ENCODE measurements at regions not wholly inside any gene's neighbourhood (a gene's known extent, or its start where the extent isn't known, plus 50 kb on each side); places are given as distances from the start of the nearest gene placed in this dataset.

DNA sequence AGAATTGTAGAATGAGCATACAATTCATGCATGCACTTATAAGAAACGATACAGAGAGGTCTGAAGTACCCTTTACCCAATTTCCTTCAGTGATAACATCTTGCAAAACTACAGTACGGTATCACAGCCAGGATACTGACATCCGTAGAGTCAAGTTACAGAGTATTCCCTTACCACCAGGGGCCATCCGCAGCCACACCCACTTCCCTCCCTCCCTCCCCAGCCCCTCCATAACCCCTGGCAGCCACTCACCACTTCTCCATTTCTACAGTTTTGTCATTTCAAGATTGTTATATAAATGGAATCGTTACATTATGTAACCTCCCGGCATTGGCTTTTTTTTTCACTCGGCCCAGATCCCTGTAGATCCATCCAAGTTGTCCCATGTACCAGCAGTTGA is 113.6 kb upstream of the RET start (continued):
- no peak for TF ChIP-seq ZNF677 (tag by site-specific recombination; IDR thresholded peaks at IDR 0.05)
- no peak for TF ChIP-seq ZNF670 (tag by site-specific recombination; IDR thresholded peaks at IDR 0.05; ENCODE audit: low read depth)
- TF ChIP-seq ZNF121 (tag by site-specific recombination; IDR thresholded peaks at IDR 0.05), result no peak
- TF ChIP-seq GLIS2 (tag by site-specific recombination; IDR thresholded peaks at IDR 0.05), result no peak
- no peak for TF ChIP-seq ZEB2 (tag by site-specific recombination; IDR thresholded peaks at IDR 0.05)
- TF ChIP-seq, protein P1, sequence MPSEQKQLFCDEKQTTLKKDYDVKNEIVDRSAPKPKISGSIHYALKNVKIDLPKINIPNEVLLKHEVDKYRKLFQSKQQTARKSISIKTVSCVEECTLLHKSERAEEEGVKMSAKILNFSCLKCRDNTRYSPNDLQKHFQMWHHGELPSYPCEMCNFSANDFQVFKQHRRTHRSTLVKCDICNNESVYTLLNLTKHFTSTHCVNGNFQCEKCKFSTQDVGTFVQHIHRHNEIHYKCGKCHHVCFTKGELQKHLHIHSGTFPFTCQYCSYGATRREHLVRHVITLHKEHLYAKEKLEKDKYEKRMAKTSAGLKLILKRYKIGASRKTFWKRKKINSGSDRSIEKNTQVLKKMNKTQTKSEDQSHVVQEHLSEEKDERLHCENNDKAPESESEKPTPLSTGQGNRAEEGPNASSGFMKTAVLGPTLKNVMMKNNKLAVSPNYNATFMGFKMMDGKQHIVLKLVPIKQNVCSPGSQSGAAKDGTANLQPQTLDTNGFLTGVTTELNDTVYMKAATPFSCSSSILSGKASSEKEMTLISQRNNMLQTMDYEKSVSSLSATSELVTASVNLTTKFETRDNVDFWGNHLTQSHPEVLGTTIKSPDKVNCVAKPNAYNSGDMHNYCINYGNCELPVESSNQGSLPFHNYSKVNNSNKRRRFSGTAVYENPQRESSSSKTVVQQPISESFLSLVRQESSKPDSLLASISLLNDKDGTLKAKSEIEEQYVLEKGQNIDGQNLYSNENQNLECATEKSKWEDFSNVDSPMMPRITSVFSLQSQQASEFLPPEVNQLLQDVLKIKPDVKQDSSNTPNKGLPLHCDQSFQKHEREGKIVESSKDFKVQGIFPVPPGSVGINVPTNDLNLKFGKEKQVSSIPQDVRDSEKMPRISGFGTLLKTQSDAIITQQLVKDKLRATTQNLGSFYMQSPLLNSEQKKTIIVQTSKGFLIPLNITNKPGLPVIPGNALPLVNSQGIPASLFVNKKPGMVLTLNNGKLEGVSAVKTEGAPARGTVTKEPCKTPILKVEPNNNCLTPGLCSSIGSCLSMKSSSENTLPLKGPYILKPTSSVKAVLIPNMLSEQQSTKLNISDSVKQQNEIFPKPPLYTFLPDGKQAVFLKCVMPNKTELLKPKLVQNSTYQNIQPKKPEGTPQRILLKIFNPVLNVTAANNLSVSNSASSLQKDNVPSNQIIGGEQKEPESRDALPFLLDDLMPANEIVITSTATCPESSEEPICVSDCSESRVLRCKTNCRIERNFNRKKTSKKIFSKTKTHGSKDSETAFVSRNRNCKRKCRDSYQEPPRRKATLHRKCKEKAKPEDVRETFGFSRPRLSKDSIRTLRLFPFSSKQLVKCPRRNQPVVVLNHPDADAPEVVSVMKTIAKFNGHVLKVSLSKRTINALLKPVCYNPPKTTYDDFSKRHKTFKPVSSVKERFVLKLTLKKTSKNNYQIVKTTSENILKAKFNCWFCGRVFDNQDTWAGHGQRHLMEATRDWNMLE (tag by site-specific recombination; conservative IDR thresholded peaks at IDR 0.05; ENCODE audit: low read depth), result no peak
- TF ChIP-seq KLF8 (tag by site-specific recombination; IDR thresholded peaks at IDR 0.05), result no peak

DNA sequence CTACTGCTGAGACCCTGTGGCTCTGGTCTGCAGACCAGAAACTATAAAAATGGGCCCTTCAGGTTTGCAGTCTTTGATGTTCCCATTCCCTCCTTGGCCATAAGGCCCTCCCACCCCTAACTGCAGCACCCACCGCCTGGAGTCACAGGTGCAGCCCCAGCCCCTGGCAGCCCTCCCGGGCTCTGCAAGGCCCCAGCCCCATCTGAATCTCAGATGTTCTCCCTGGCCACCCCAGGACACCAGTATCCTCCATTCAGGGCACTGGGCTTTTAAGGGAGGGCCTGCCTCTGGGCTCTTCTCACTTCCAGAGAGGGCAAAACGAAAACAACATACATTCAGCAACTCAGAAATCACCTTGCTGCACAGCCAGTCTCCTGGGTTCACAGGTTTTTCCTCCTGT is 107.7 kb upstream of the RET start:
- ChIA-PET POLR2A (no interaction called here), CTCF (no interaction called here)
- Histone ChIP-seq H3K4me1 (ENCODE audit: control insufficient read depth, insufficient read depth, low read length) (no peaks in the 10 kb centered on the region), H3K9me3 (ENCODE audit: control insufficient read depth, insufficient read depth, low read depth, low read length) (no peaks in the 10 kb centered on the region), H3K27ac (ENCODE audit: extremely low read depth, low read depth, low read length) (no peak overlapping the region), H3K36me3 (ENCODE audit: control insufficient read depth in 2 of 2, insufficient read depth in 1 of 2, low read length in 2 of 2) (no peaks in the 10 kb centered on the region), H3K4me3 (ENCODE audit: low read depth, low read length) (no peak overlapping the region)
- TF ChIP-seq ZNF654 (tag by site-specific recombination; IDR thresholded peaks at IDR 0.05; ENCODE audit: low read depth) (no peak), ZNF121 (tag by site-specific recombination; IDR thresholded peaks at IDR 0.05) (no peak), ZNF423 (tag by site-specific recombination; IDR thresholded peaks at IDR 0.05) (no peak), ZNF138 (tag by site-specific recombination; IDR thresholded peaks at IDR 0.05; ENCODE audit: borderline replicate concordance) (no peak), OVOL3 (tag by site-specific recombination; IDR thresholded peaks at IDR 0.05) (no peak), GLI2 (tag by site-specific recombination; IDR thresholded peaks at IDR 0.05; ENCODE audit: borderline replicate concordance, low read depth) (no peak), ZNF558 (tag by site-specific recombination; IDR thresholded peaks at IDR 0.05) (no peak), ZNF214 (tag by site-specific recombination; IDR thresholded peaks at IDR 0.05; ENCODE audit: borderline replicate concordance) (no peak), ZNF664 (tag by site-specific recombination; IDR thresholded peaks at IDR 0.05) (no peak)
- TF ChIP-seq, protein P2, sequence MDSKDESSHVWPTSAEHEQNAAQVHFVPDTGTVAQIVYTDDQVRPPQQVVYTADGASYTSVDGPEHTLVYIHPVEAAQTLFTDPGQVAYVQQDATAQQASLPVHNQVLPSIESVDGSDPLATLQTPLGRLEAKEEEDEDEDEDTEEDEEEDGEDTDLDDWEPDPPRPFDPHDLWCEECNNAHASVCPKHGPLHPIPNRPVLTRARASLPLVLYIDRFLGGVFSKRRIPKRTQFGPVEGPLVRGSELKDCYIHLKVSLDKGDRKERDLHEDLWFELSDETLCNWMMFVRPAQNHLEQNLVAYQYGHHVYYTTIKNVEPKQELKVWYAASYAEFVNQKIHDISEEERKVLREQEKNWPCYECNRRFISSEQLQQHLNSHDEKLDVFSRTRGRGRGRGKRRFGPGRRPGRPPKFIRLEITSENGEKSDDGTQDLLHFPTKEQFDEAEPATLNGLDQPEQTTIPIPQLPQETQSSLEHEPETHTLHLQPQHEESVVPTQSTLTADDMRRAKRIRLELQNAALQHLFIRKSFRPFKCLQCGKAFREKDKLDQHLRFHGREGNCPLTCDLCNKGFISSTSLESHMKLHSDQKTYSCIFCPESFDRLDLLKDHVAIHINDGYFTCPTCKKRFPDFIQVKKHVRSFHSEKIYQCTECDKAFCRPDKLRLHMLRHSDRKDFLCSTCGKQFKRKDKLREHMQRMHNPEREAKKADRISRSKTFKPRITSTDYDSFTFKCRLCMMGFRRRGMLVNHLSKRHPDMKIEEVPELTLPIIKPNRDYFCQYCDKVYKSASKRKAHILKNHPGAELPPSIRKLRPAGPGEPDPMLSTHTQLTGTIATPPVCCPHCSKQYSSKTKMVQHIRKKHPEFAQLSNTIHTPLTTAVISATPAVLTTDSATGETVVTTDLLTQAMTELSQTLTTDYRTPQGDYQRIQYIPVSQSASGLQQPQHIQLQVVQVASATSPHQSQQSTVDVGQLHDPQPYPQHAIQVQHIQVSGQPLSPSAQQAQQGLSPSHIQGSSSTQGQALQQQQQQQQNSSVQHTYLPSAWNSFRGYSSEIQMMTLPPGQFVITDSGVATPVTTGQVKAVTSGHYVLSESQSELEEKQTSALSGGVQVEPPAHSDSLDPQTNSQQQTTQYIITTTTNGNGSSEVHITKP (tag by site-specific recombination; IDR thresholded peaks at IDR 0.05), result no peak
- TF ChIP-seq, protein P3, sequence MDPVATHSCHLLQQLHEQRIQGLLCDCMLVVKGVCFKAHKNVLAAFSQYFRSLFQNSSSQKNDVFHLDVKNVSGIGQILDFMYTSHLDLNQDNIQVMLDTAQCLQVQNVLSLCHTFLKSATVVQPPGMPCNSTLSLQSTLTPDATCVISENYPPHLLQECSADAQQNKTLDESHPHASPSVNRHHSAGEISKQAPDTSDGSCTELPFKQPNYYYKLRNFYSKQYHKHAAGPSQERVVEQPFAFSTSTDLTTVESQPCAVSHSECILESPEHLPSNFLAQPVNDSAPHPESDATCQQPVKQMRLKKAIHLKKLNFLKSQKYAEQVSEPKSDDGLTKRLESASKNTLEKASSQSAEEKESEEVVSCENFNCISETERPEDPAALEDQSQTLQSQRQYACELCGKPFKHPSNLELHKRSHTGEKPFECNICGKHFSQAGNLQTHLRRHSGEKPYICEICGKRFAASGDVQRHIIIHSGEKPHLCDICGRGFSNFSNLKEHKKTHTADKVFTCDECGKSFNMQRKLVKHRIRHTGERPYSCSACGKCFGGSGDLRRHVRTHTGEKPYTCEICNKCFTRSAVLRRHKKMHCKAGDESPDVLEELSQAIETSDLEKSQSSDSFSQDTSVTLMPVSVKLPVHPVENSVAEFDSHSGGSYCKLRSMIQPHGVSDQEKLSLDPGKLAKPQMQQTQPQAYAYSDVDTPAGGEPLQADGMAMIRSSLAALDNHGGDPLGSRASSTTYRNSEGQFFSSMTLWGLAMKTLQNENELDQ (tag by site-specific recombination; IDR thresholded peaks at IDR 0.05; ENCODE audit: low read depth), result no peak

Data from HEK293 (cell line).